ENCODE measurements at regions not wholly inside any gene's neighbourhood (a gene's known extent, or its start where the extent isn't known, plus 50 kb on each side); places are given as distances from the start of the nearest gene placed in this dataset.

DNA sequence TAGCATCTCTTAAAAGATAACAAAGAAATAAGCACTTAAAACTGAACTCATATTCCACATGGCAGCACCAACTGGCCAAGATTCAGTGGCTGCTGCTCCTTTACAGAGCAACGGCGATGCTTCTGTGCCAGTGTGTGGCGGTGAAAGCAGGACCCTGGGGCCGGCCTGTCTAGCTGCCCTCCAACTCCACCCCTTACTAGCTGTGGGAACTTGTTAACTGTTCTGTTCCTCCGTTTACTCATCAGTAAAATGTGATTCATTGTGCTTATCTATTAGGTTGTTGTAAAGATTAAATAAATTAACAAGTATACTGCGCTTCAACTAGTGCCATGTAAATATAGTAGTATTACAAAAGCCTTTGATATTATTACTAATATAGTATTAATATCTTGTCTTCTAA is 133.2 kb downstream of the GDAP2 start:
- in situ Hi-C loops (cut with HindIII; ENCODE audit: low sequenced_read_pairs) = no loop called here

DNA sequence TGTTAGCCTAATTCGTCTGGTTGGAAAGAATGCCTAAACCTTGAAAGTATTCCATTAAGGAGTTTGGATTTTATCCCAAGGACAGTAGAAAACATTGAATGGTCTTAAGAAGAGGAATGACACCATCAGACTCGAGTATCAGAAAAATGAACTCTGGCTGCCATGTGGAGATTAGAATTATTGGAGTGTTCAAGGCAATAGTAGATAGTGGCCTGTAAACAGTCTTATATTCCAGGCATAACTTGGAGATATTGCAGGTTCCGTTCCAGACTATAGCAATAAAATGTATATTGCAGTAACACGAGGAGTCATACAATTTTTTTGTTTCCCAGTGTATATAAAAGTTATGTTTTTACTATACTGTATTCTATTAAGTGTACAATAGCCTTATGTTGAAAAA is 130.9 kb downstream of the GDAP2 start:
- in situ Hi-C loops (cut with HindIII; ENCODE audit: low sequenced_read_pairs) = no loop called here

DNA sequence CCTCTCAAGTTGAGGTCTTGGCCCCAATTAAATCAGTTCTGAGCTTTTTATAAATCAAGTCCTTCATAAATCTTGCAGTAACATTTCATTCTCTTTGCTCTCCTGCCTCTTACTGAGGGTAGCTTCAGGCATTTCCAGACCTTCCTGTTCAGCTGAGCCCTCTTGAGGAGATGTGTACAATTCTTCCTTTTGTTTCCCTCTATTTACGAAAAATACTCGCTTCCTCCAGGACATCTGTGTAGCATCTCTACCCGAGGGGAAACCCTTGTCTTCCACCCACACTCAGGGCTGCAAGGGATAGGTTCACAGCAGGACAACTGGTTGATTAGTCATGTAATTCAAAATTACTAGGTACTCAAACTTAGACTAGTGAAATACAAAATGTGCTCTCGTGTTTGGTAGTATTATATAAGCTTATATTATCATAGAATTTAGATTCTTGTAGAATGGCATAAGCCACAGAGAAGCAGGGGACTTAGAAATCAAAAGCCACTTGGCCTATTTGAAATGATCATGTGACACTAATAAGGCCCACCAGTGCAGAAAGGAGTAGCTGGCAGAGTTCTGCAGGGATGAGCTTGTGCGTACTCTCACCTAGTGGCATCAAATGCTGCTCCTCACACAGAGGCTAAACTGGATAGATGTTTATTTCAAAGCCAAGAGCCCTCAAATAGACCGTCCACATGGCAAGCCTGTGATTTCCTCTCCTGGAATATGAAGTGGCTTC is 126.7 kb downstream of the GDAP2 start:
- in situ Hi-C loops (cut with HindIII; ENCODE audit: low sequenced_read_pairs) = no loop called here

DNA sequence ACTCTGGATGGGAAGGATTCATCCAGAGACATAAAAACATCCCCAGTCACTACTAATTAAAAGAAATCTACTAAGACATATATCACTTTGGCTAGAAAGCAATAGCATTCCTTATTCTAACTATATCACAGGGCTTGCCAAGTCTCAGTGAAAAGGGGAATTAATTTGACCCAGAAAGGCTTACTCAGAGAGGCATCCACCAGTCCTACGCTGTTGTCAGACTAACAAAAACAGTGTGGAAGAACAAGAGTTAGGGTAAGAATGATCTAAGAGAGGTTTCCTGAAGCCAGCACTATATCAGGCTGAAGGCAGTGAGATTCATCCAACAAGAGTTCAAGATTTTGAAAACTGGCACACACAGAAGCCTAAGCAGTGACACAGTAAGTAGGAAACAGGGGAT is 126.1 kb downstream of the GDAP2 start:
- in situ Hi-C loops (cut with HindIII; ENCODE audit: low sequenced_read_pairs) = no loop called here

DNA sequence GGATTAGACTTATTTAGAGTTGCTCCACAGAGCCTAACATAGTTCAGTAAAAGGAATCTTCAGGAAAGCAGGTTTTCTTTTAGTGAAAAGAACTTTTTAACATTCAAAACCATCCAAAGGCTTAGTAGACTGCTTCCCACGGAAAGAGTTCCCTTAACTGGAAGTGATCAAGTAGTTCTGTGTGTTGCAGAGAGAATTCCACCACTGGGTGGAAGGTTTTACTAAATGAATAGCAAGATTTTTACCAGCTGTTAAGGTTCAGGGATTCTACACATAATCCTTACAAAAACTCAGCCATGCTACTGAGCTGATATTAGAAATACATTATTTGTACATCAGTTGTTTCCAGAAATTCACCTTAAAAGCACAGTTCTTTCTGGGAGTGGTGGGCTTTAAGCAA is 119.7 kb downstream of the GDAP2 start:
- in situ Hi-C loops (cut with HindIII; ENCODE audit: low sequenced_read_pairs) = no loop called here

DNA sequence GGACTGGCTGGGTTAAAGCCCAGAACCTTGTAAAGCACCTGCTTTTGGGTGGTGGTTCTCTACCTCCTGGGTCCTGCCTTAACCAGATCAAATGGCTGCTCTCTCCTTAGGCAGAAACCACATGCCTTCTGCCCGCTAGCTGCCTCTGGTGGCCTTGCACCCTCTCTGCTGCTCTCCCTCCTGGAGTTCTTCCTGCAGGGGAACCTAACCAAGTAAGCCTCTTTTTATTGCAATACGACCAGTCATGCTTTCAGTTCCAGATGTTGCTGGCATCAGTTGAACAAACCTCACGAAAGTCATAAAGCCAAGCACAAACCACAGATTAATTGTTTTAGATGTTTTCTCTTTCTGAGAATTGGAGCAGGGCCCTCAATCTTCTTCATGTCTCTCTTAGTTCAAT is 118.9 kb downstream of the GDAP2 start:
- in situ Hi-C loops (cut with HindIII; ENCODE audit: low sequenced_read_pairs) = no loop called here

DNA sequence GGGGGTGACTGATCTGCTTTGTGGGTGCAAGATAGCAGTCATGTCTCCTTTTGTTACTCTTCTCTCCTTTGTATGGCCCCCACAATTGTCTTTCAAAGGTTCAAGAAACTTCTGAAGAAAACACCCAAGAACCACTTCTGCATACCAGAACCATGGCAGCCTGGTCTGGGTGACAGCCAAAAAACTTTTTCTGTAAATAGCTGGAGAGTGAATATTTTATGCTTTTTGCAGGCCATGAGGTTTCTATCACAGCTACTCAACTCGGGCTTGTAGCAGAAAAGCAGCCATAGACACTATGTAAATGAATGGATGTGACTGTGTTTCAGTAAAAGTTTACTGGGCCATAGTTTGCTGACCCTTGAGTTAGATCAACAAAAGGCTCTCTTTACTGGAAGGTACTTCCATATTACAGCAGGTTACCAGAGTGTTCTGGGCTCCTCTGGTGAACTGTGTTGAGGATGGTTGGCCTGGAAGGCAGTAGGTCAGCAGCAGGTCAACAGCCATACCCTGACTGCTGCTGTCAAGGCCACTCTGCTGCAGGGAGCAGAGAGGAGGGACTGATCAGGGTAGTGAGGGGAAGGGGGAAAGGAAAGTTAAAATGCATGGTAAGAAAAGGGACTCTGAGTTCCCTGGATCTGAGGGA is 116.4 kb downstream of the GDAP2 start:
- in situ Hi-C loops (cut with HindIII; ENCODE audit: low sequenced_read_pairs) = no loop called here

Measured in DLD1 (cell line).